ENCODE measurements at regions not wholly inside any gene's neighbourhood (a gene's known extent, or its start where the extent isn't known, plus 50 kb on each side); places are given as distances from the start of the nearest gene placed in this dataset.
A peak's percentile ranks its signal among the peaks of the same experiment; 100 is the strongest.

- no peak for TF ChIP-seq GRHL2 (CRISPR knock-in tag; IDR thresholded peaks at IDR 0.05; ENCODE audit: insufficient replicate concordance, severe bottlenecking)
- no peak for TF ChIP-seq HMGXB4 (CRISPR knock-in tag; IDR thresholded peaks at IDR 0.05)
- TF ChIP-seq ATF3 (CRISPR knock-in tag; conservative IDR thresholded peaks at IDR 0.05) = no peak
- TF ChIP-seq E2F4 (CRISPR knock-in tag; IDR thresholded peaks at IDR 0.05; ENCODE audit: borderline replicate concordance, low read depth) = no peak
- TF ChIP-seq IRF1 (CRISPR knock-in tag; IDR thresholded peaks at IDR 0.05) = no peak
- peaks cover 63% of the 10 kb centered on the region for H3K4me1 Mint-ChIP-seq
- ATAC-seq (no peak; the same call in 1 of the 2 replicates), DNase-seq (ENCODE audit: low spot score) (no peak)
- CTCF ChIA-PET = interaction anchor here (0.8 kb wide), 1 partner anchor 75 kb away, joined by 3 read pairs; no protein-coding TSS in a partner anchor
- POLR2A ChIA-PET = no interaction called here
- H3K27ac Mint-ChIP-seq = peak overlapping the region; percentile 91
- no peaks in the 10 kb centered on the region for H3K27me3 Mint-ChIP-seq (ENCODE audit: low read depth)
- peak overlapping the region; percentile 20; the same call in 1 of the 2 replicates for H3K4me3 Mint-ChIP-seq
- peaks cover 5% of the 10 kb centered on the region for H3K9me3 Mint-ChIP-seq
- peaks cover 5% of the 10 kb centered on the region for H3K36me3 Mint-ChIP-seq
Measured at GRCh38 chr13:61180234-61180633, 235.4 kb downstream of the PCDH20 start.

DNA sequence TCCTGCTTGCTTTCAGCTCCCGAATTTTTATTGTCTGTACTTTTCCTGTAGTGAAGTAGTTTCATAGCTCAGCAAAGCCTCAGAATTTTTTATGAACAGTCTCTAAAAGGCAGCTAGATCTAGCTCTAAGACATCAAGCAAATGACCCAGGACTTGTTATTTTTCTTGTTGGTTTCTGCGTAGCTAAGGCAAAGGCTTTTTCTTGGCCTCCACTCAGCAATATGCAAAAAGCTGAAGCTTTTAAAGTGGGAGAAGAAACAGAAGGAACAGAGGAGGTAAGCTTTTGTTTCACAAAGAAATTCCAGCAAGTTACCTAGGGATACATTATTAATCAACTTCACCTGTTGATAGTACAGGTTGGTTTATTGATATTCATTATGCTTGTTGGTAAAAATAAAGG, 235.9 kb downstream of the PCDH20 start:
- ATAC-seq = no peak
- ChIA-PET CTCF (interaction anchor here (0.8 kb wide), 1 partner anchor 75 kb away, joined by 3 read pairs; no protein-coding TSS in a partner anchor), POLR2A (no interaction called here)
- DNase-seq (ENCODE audit: low spot score) = no peak
- H3K27me3 Mint-ChIP-seq (ENCODE audit: low read depth) = no peaks in the 10 kb centered on the region
- peaks cover 10% of the 10 kb centered on the region for H3K36me3 Mint-ChIP-seq
- peaks cover 10% of the 10 kb centered on the region for H3K9me3 Mint-ChIP-seq
- H3K27ac Mint-ChIP-seq = peak overlapping the region; percentile 91
- peak overlapping the region; percentile 20 for H3K4me3 Mint-ChIP-seq
- peaks cover 59% of the 10 kb centered on the region for H3K4me1 Mint-ChIP-seq
- TF ChIP-seq CREM (CRISPR knock-in tag; IDR thresholded peaks at IDR 0.05) = no peak
- TF ChIP-seq CREB1 (CRISPR knock-in tag; IDR thresholded peaks at IDR 0.05) = no peak
- TF ChIP-seq ZNF138 (CRISPR knock-in tag; conservative IDR thresholded peaks at IDR 0.05) = no peak
- TF ChIP-seq MLX (CRISPR knock-in tag; IDR thresholded peaks at IDR 0.05) = no peak
- no peak for TF ChIP-seq NFYB (CRISPR knock-in tag; conservative IDR thresholded peaks at IDR 0.05; ENCODE audit: low read depth)
- no peak for TF ChIP-seq ERG (CRISPR knock-in tag; IDR thresholded peaks at IDR 0.05)
- no peak for TF ChIP-seq ZNF121 (CRISPR knock-in tag; IDR thresholded peaks at IDR 0.05)
- TF ChIP-seq, protein P1, sequence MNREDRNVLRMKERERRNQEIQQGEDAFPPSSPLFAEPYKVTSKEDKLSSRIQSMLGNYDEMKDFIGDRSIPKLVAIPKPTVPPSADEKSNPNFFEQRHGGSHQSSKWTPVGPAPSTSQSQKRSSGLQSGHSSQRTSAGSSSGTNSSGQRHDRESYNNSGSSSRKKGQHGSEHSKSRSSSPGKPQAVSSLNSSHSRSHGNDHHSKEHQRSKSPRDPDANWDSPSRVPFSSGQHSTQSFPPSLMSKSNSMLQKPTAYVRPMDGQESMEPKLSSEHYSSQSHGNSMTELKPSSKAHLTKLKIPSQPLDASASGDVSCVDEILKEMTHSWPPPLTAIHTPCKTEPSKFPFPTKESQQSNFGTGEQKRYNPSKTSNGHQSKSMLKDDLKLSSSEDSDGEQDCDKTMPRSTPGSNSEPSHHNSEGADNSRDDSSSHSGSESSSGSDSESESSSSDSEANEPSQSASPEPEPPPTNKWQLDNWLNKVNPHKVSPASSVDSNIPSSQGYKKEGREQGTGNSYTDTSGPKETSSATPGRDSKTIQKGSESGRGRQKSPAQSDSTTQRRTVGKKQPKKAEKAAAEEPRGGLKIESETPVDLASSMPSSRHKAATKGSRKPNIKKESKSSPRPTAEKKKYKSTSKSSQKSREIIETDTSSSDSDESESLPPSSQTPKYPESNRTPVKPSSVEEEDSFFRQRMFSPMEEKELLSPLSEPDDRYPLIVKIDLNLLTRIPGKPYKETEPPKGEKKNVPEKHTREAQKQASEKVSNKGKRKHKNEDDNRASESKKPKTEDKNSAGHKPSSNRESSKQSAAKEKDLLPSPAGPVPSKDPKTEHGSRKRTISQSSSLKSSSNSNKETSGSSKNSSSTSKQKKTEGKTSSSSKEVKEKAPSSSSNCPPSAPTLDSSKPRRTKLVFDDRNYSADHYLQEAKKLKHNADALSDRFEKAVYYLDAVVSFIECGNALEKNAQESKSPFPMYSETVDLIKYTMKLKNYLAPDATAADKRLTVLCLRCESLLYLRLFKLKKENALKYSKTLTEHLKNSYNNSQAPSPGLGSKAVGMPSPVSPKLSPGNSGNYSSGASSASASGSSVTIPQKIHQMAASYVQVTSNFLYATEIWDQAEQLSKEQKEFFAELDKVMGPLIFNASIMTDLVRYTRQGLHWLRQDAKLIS (CRISPR knock-in tag; IDR thresholded peaks at IDR 0.05; ENCODE audit: borderline replicate concordance) = no peak
- TF ChIP-seq JAZF1 (CRISPR knock-in tag; IDR thresholded peaks at IDR 0.05) = no peak
- no peak for TF ChIP-seq ELF4 (CRISPR knock-in tag; IDR thresholded peaks at IDR 0.05; ENCODE audit: low read depth)
- no peak for TF ChIP-seq MAX (CRISPR knock-in tag; IDR thresholded peaks at IDR 0.05)
- TF ChIP-seq EMX1 (CRISPR knock-in tag; IDR thresholded peaks at IDR 0.05) = no peak
- no peak for TF ChIP-seq GABPB1 (CRISPR knock-in tag; IDR thresholded peaks at IDR 0.05)
- TF ChIP-seq, protein P2, sequence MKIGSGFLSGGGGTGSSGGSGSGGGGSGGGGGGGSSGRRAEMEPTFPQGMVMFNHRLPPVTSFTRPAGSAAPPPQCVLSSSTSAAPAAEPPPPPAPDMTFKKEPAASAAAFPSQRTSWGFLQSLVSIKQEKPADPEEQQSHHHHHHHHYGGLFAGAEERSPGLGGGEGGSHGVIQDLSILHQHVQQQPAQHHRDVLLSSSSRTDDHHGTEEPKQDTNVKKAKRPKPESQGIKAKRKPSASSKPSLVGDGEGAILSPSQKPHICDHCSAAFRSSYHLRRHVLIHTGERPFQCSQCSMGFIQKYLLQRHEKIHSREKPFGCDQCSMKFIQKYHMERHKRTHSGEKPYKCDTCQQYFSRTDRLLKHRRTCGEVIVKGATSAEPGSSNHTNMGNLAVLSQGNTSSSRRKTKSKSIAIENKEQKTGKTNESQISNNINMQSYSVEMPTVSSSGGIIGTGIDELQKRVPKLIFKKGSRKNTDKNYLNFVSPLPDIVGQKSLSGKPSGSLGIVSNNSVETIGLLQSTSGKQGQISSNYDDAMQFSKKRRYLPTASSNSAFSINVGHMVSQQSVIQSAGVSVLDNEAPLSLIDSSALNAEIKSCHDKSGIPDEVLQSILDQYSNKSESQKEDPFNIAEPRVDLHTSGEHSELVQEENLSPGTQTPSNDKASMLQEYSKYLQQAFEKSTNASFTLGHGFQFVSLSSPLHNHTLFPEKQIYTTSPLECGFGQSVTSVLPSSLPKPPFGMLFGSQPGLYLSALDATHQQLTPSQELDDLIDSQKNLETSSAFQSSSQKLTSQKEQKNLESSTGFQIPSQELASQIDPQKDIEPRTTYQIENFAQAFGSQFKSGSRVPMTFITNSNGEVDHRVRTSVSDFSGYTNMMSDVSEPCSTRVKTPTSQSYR (CRISPR knock-in tag; IDR thresholded peaks at IDR 0.05) = no peak
- no peak for TF ChIP-seq HMGA2 (CRISPR knock-in tag; IDR thresholded peaks at IDR 0.05)
- no peak for TF ChIP-seq CDX4 (CRISPR knock-in tag; IDR thresholded peaks at IDR 0.05; ENCODE audit: borderline replicate concordance)

Measured in WTC11 (cell line).